ENCODE measurements at regions not wholly inside any gene's neighbourhood (a gene's known extent, or its start where the extent isn't known, plus 50 kb on each side); places are given as distances from the start of the nearest gene placed in this dataset.

GRCh38 chr12:65694130-65694529 is 130.2 kb upstream of the HMGA2 start:
- TF ChIP-seq CTCF (IDR thresholded peaks at IDR 0.05) (no peak), EP300 (IDR thresholded peaks at IDR 0.05) (no peak)
